ENCODE measurements at regions not wholly inside any gene's neighbourhood (a gene's known extent, or its start where the extent isn't known, plus 50 kb on each side); places are given as distances from the start of the nearest gene placed in this dataset. TPM values are rescaled to one million over a fixed set of nuclear protein-coding genes. Genes with fewer than 3 reads are reported as not detected.

GRCh38 chr11:122167100-122167499 is 51.1 kb upstream of the BLID start (continued):
- TF ChIP-seq REST (IDR thresholded peaks at IDR 0.05) (no peak), HNF4A (conservative IDR thresholded peaks at IDR 0.05) (no peak), NR2F2 (IDR thresholded peaks at IDR 0.05) (no peak), EGR1 (IDR thresholded peaks at IDR 0.05; ENCODE audit: low read depth in 2 of 2) (no peak), FOXA1 (IDR thresholded peaks at IDR 0.05) (no peak), JUND (IDR thresholded peaks at IDR 0.05) (no peak), TAF1 (conservative IDR thresholded peaks at IDR 0.05) (no peak), HNF4G (IDR thresholded peaks at IDR 0.05) (no peak), YY1 (IDR thresholded peaks at IDR 0.05) (no peak), RAD21 (IDR thresholded peaks at IDR 0.05) (no peak), RXRA (IDR thresholded peaks at IDR 0.05) (no peak), GABPA (IDR thresholded peaks at IDR 0.05 in 1 of 2, conservative IDR thresholded peaks at IDR 0.05 in 1 of 2) (no peak)

GRCh38 chr11:122165607-122166371 is 49.8 kb upstream of the BLID start:
- H3K36me3 ChIP-seq (ENCODE audit: control insufficient read depth in 4 of 4, insufficient read depth in 3 of 4, low read depth in 1 of 4, low read length in 3 of 4), result peaks cover 0 to 2% (median 0%) of the 10 kb centered on the region in 4 donors
- no peak overlapping the region for H3K27ac ChIP-seq (ENCODE audit: low read depth in 1 of 2, low read length in 2 of 2)
- H3K4me3 ChIP-seq (ENCODE audit: low read depth in 1 of 3, low read length in 3 of 3), result no peak overlapping the region
- no peaks in the 10 kb centered on the region for H3K27me3 ChIP-seq (ENCODE audit: control insufficient read depth in 4 of 4, insufficient read depth in 4 of 4, low read length in 3 of 4)
- no peak overlapping the region for H3K9ac ChIP-seq (ENCODE audit: low read depth in 1 of 2, low read length in 2 of 2)
- no peak for TF ChIP-seq NR2F2 (IDR thresholded peaks at IDR 0.05)
- no peak for TF ChIP-seq FOXA2 (IDR thresholded peaks at IDR 0.05)
- no peak for TF ChIP-seq REST (IDR thresholded peaks at IDR 0.05)
- no peak for TF ChIP-seq JUND (IDR thresholded peaks at IDR 0.05)
- TF ChIP-seq TAF1 (conservative IDR thresholded peaks at IDR 0.05), result no peak
- TF ChIP-seq FOXA1 (IDR thresholded peaks at IDR 0.05), result no peak
- no peak for TF ChIP-seq EGR1 (IDR thresholded peaks at IDR 0.05; ENCODE audit: low read depth in 2 of 2)
- 96% methylated on average over 7 of the region's 7 CpGs for WGBS
- H3K9me3 ChIP-seq (ENCODE audit: control insufficient read depth in 4 of 4, low read length in 3 of 4), result no peaks in the 10 kb centered on the region
- no peaks in the 10 kb centered on the region for H3K4me1 ChIP-seq (ENCODE audit: control insufficient read depth in 4 of 4, insufficient read depth in 4 of 4, low read length in 3 of 4)
- no peak for DNase-seq (ENCODE audit: low spot score)

Small RNA genes in the stretch of these regions (small RNA-seq; reads per million reads assigned to genes)
- gene RNU4ATAC10P (not detected), gene RNU4ATAC5P (not detected), gene RNU6-592P (not detected)
